Endodermal cell (in vitro differentiated cells): ENCODE measurements at regions not wholly inside any gene's neighbourhood (a gene's known extent, or its start where the extent isn't known, plus 50 kb on each side); places are given as distances from the start of the nearest gene placed in this dataset.

Experiments used
- DNase-seq: peaks from one replicate; pipeline ENCODE4 v3.0.0-alpha.2; 2017
- H3K27ac ChIP-seq: 2 replicates; pipeline ENCODE4 v1.5.1; 2013; ENCODE audit warnings: mild to moderate bottlenecking, low read depth, low read length, moderate library complexity
- H3K27me3 ChIP-seq: 2 replicates; pipeline ENCODE4 v1.6.1; 2013; ENCODE audit warnings: mild to moderate bottlenecking, low read length, moderate library complexity; ENCODE audit not compliant: insufficient read depth, control insufficient read depth, poor library complexity, severe bottlenecking
- H3K36me3 ChIP-seq: 2 replicates; pipeline ENCODE4 v1.7.0; 2013; ENCODE audit warnings: mild to moderate bottlenecking, low read length, moderate library complexity; ENCODE audit not compliant: control insufficient read depth, insufficient read depth
- H3K4me1 ChIP-seq: one replicate; pipeline ENCODE4 v1.7.0; 2013; ENCODE audit warnings: low read length; ENCODE audit not compliant: control insufficient read depth, insufficient read depth
- H3K4me3 ChIP-seq: 2 replicates; pipeline ENCODE4 v1.5.1; 2013; ENCODE audit warnings: mild to moderate bottlenecking, low read length, moderate library complexity
- H3K9ac ChIP-seq: 2 replicates; pipeline ENCODE4 v1.6.1; 2013; ENCODE audit warnings: mild to moderate bottlenecking, low read length, moderate library complexity; ENCODE audit not compliant: poor library complexity, severe bottlenecking; ENCODE audit errors: extremely low read depth
- H3K9me3 ChIP-seq: 2 replicates; pipeline ENCODE4 v1.6.1; 2013; ENCODE audit warnings: mild to moderate bottlenecking, low read length, moderate library complexity; ENCODE audit not compliant: control insufficient read depth
- H3K27ac Mint-ChIP-seq: 2 replicates; pipeline ENCODE4 v1.8.0; 2020; ENCODE audit warnings: mixed read lengths
- H3K27me3 Mint-ChIP-seq: 2 replicates; pipeline ENCODE4 v1.8.0; 2021; ENCODE audit warnings: mild to moderate bottlenecking, mixed read lengths; ENCODE audit not compliant: insufficient read depth
- H3K36me3 Mint-ChIP-seq: 2 replicates; pipeline ENCODE4 v1.8.0; 2020; ENCODE audit warnings: low read depth, mixed read lengths
- H3K4me1 Mint-ChIP-seq: 2 replicates; pipeline ENCODE4 v1.8.0; 2020; ENCODE audit warnings: mixed read lengths
- H3K4me3 Mint-ChIP-seq: 2 replicates; pipeline ENCODE4 v1.8.0; 2020; ENCODE audit warnings: mild to moderate bottlenecking, moderate library complexity, mixed read lengths
- H3K9me3 Mint-ChIP-seq: 2 replicates; pipeline ENCODE4 v1.8.0; 2020; ENCODE audit warnings: mild to moderate bottlenecking, mixed read lengths
- WGBS, 2 experiments: methylation state at CpG; one replicate each; pipeline versions ENCODE4 v1.1.5 to v1.1.7; 2013; ENCODE audit warnings: missing lambda C conversion rate in 2 of 2, mixed read lengths in 1 of 2; ENCODE audit not compliant: insufficient coverage in 1 of 2, insufficient read length in 1 of 2; 5-methylcytosine and 5-hydroxymethylcytosine counted together
- TF ChIP-seq, protein P1 (sequence below): fragments of 200-600 bp; sonication (generic); conservative IDR thresholded peaks from 2 replicates; pipeline ENCODE4 v1.5.0; 2021; ENCODE audit warnings: antibody characterized with exemption, mild to moderate bottlenecking

DNA sequence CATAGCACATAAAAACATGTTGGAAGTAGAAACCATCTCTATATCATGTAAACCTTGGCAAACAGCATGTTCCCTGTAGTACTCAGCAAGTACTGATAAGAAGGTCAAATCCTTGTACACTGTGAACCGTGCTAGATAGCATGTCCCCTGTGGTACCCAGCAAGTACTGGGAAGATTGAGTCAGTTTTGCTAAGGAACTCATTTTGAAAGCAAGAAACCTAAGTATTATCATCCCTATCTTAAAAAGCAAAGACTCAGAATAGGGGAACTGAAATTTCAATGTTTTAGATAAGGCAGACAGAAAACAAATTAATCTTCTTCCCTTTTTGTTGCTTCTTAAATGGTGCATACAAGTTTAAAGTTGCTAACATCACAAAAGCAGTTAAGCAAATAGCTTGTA is 180.2 kb downstream of the RBM46 start:
- peaks cover 5% of the 10 kb centered on the region for H3K27me3 ChIP-seq
- no peaks in the 10 kb centered on the region for H3K4me1 Mint-ChIP-seq
- H3K27ac Mint-ChIP-seq = no peak overlapping the region
- no peak overlapping the region for H3K27ac ChIP-seq
- H3K4me3 ChIP-seq = no peak overlapping the region
- no peaks in the 10 kb centered on the region for H3K36me3 ChIP-seq
- 67 to 92% methylated on average over 1 of the region's 1 CpG for WGBS, 2 experiments
- H3K9me3 ChIP-seq = no peaks in the 10 kb centered on the region
- H3K9ac ChIP-seq = no peak overlapping the region
- H3K9me3 Mint-ChIP-seq = peaks cover 3% of the 10 kb centered on the region
- H3K36me3 Mint-ChIP-seq = no peaks in the 10 kb centered on the region
- TF ChIP-seq, protein P1, sequence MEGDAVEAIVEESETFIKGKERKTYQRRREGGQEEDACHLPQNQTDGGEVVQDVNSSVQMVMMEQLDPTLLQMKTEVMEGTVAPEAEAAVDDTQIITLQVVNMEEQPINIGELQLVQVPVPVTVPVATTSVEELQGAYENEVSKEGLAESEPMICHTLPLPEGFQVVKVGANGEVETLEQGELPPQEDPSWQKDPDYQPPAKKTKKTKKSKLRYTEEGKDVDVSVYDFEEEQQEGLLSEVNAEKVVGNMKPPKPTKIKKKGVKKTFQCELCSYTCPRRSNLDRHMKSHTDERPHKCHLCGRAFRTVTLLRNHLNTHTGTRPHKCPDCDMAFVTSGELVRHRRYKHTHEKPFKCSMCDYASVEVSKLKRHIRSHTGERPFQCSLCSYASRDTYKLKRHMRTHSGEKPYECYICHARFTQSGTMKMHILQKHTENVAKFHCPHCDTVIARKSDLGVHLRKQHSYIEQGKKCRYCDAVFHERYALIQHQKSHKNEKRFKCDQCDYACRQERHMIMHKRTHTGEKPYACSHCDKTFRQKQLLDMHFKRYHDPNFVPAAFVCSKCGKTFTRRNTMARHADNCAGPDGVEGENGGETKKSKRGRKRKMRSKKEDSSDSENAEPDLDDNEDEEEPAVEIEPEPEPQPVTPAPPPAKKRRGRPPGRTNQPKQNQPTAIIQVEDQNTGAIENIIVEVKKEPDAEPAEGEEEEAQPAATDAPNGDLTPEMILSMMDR = no peak
- no peaks in the 10 kb centered on the region for H3K27me3 Mint-ChIP-seq
- no peak overlapping the region for H3K4me3 Mint-ChIP-seq
- no peaks in the 10 kb centered on the region for H3K4me1 ChIP-seq
- no peak for DNase-seq

DNA sequence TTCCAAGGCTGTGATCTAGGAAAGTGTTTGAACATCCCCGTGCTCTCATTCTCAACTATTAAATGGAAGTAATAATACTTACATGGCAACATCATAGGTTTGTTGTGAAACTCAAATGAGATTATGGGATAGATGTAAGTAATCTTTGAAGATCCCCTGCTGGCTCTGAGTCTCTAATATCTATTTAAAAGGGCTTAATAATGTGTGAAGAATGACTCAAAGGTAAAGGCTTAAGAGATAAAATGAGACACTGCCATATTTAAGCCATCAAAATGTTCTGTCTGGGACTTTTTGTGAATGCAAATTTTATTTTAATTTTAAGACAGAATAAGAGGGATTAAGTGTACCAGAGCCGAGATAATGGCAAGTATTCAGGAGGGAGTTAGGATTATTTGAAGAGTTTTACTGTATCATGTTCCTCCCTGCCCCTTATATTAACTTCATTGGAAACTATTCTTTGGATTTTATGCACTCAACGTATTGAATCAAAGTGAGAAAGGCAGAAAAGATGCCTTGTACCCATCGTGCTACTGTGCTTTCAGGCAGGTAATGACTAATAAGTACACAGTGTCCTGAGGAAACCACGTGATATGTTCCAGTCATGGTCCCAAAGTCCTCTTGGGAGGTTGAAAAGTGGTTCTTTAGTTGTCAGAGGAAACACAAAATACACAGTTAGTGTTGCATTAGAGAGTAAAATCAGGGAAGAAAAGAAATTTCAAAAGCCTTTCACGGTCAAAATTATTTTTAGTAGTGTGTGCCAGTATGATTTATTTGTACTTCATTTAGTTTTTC is 192.4 kb downstream of the RBM46 start:
- Mint-ChIP-seq H3K9me3 (no peaks in the 10 kb centered on the region), H3K27ac (no peak overlapping the region), H3K36me3 (no peaks in the 10 kb centered on the region), H3K4me1 (no peaks in the 10 kb centered on the region), H3K27me3 (peaks cover 11% of the 10 kb centered on the region), H3K4me3 (no peak overlapping the region)
- no peaks in the 10 kb centered on the region for H3K4me1 ChIP-seq
- TF ChIP-seq, protein P1 = no peak
- no peak overlapping the region for H3K27ac ChIP-seq
- no peaks in the 10 kb centered on the region for H3K36me3 ChIP-seq
- H3K9ac ChIP-seq = no peak overlapping the region
- H3K4me3 ChIP-seq = no peak overlapping the region
- 91 to 93% methylated on average over 3 to 6 of the region's 6 CpGs for WGBS, 2 experiments
- H3K9me3 ChIP-seq = no peaks in the 10 kb centered on the region
- no peak for DNase-seq
- peaks cover 38% of the 10 kb centered on the region for H3K27me3 ChIP-seq

DNA sequence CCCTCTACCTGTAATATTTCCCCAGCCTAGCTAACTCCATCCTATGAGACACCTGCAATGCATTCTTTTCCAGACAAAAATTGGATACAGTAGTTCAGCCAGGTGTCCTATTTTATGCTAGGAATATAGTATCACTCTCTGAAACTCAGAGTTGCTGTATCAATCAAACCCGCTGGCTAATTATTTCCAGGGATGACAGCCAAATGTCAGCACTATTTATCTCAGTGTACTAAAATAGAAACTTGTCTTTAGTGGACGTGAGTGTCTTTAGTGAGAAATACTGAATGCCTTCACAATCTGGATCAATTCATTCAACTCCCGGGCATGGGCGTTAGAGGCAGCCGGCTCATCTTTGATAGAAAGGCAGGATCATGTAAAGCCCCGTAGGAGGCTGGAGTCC is 196.2 kb downstream of the RBM46 start:
- Histone ChIP-seq H3K9ac (no peak overlapping the region), H3K36me3 (no peaks in the 10 kb centered on the region), H3K4me1 (no peaks in the 10 kb centered on the region), H3K27ac (no peak overlapping the region), H3K4me3 (no peak overlapping the region), H3K9me3 (peaks cover 3% of the 10 kb centered on the region), H3K27me3 (peaks cover 27% of the 10 kb centered on the region)
- no peaks in the 10 kb centered on the region for H3K9me3 Mint-ChIP-seq
- DNase-seq = no peak
- 76 to 92% methylated on average over 5 to 6 of the region's 6 CpGs for WGBS, 2 experiments
- no peaks in the 10 kb centered on the region for H3K4me1 Mint-ChIP-seq
- H3K27me3 Mint-ChIP-seq = peaks cover 6% of the 10 kb centered on the region
- no peak overlapping the region for H3K4me3 Mint-ChIP-seq
- H3K27ac Mint-ChIP-seq = no peak overlapping the region
- H3K36me3 Mint-ChIP-seq = no peaks in the 10 kb centered on the region
- TF ChIP-seq, protein P1 = no peak
